HCT116 (cell line): ENCODE measurements at regions not wholly inside any gene's neighbourhood (a gene's known extent, or its start where the extent isn't known, plus 50 kb on each side); places are given as distances from the start of the nearest gene placed in this dataset.

Experiments
- ATAC-seq: fragments of 200-7000 bp; cut with Tn5 transposase; 2 replicates; pipeline ENCODE4 v1.9.1; 2020; ENCODE audit warnings: mild to moderate bottlenecking, moderate library complexity
- BruUV-seq: library from RNA; stranded (reverse); fragments of 400-500 nt; replicated peaks from 2 replicates; lab custom pipeline; 2021; lab: Mats Ljungman, UMichigan
- CTCF ChIA-PET: fragments of 300-600 bp; sonication (Branson Sonifier 250); formaldehyde crosslinking; loops from one replicate; lab custom pipeline; 2021; ENCODE audit warnings: antibody characterized with exemption; lab: Charles Lee
- POLR2A ChIA-PET: fragments of 300-600, 350-600 bp; sonication (Branson Sonifier 250); formaldehyde crosslinking; loops from one replicate; lab custom pipeline; 2021; ENCODE audit warnings: antibody characterized with exemption; lab: Charles Lee
- RAD21 ChIA-PET, 2 experiments: fragments of 300-600 bp; sonication (Branson Sonifier 250); formaldehyde crosslinking; loops; one replicate each; lab custom pipeline; 2023; ENCODE audit warnings: low total read pairs in 2 of 2; ENCODE audit not compliant: uncharacterized antibody in 2 of 2, unreplicated experiment in 2 of 2, low non-redundant PET in 1 of 2; lab: Charles Lee
- DNase-seq: peaks from one replicate; pipeline ENCODE4 v3.0.0-alpha.2; 2010; ENCODE audit warnings: low read depth, low spot score
- H2AFZ ChIP-seq: fragments of 200-600 bp; shearing (Covaris generic), sonication (generic); 2 replicates; pipeline ENCODE4 v1.6.1; 2017; ENCODE audit warnings: low read depth, mixed run types, mixed read lengths, antibody characterized with exemption, low read length; ENCODE audit not compliant: poor library complexity, severe bottlenecking
- H3K27ac ChIP-seq: 2 replicates; pipeline ENCODE4 v1.5.1; 2012; ENCODE audit warnings: low read depth, low read length
- H3K27me3 ChIP-seq: fragments of 200-600 bp; sonication (generic); 2 replicates; pipeline ENCODE4 v1.6.1; 2016; ENCODE audit warnings: mixed run types, low read length, mixed read lengths; ENCODE audit not compliant: insufficient read depth
- H3K36me3 ChIP-seq, 2 experiments: fragments of 200-500 bp in 1 of 2; fragments of 200-600 bp in 1 of 2; sonication (Bioruptor generic) in 1 of 2; sonication (generic) in 1 of 2; 2 replicates each; pipeline versions ENCODE4 v1.5.1 to v1.6.1; 2014 to 2016; ENCODE audit warnings: low read length in 2 of 2, inconsistent platforms in 1 of 2, mixed read lengths in 1 of 2, mixed run types in 1 of 2; ENCODE audit not compliant: insufficient read depth in 2 of 2, control insufficient read depth in 1 of 2
- H3K4me1 ChIP-seq, 2 experiments: fragments of 200-600 bp in 1 of 2; sonication (generic) in 1 of 2; 2 replicates each; pipeline versions ENCODE4 v1.5.1 to v1.6.1; 2012 to 2017; ENCODE audit warnings: low read length in 2 of 2, inconsistent platforms in 1 of 2, mild to moderate bottlenecking in 1 of 2, mixed read lengths in 1 of 2, mixed run types in 1 of 2, moderate library complexity in 1 of 2; ENCODE audit not compliant: insufficient read depth in 2 of 2, control insufficient read depth in 1 of 2
- H3K4me2 ChIP-seq: fragments of 200-600 bp; sonication (generic); 2 replicates; pipeline ENCODE4 v1.6.1; 2017; ENCODE audit warnings: mixed run types, low read length, mixed read lengths
- H3K4me3 ChIP-seq, 2 experiments: fragments of 200-600 bp in 1 of 2; sonication (generic) in 1 of 2; replicated peaks in 1 of 2; 2 replicates each; pipeline ENCODE4 v1.5.1; 2011 to 2016; ENCODE audit warnings: low read length in 2 of 2, control low read depth in 1 of 2, low read depth in 1 of 2, mild to moderate bottlenecking in 1 of 2, mixed read lengths in 1 of 2, mixed run types in 1 of 2
- H3K79me2 ChIP-seq: fragments of 200-600 bp; sonication (generic); 2 replicates; pipeline ENCODE4 v1.6.1; 2017; ENCODE audit warnings: mild to moderate bottlenecking, mixed run types, low read length, moderate library complexity, mixed read lengths; ENCODE audit not compliant: insufficient read depth
- H3K9ac ChIP-seq: fragments of 200-600 bp; sonication (generic); 2 replicates; pipeline ENCODE4 v1.6.1; 2016; ENCODE audit warnings: low read length, mixed read lengths
- H3K9me2 ChIP-seq: fragments of 200-600 bp; sonication (generic), shearing (Covaris generic); 2 replicates; pipeline ENCODE4 v1.6.1; 2017; ENCODE audit warnings: mixed run types, mild to moderate bottlenecking, moderate library complexity; ENCODE audit not compliant: insufficient read depth
- H3K9me3 ChIP-seq, 2 experiments: fragments of 200-500 bp in 1 of 2; fragments of 200-600 bp in 1 of 2; sonication (Bioruptor generic) in 1 of 2; sonication (generic) in 1 of 2; 2 replicates each; pipeline ENCODE4 v1.6.1; 2014 to 2017; ENCODE audit warnings: low read length in 2 of 2, mixed read lengths in 2 of 2, inconsistent platforms in 1 of 2, low read depth in 1 of 2, mild to moderate bottlenecking in 1 of 2, mixed run types in 1 of 2, moderate library complexity in 1 of 2; ENCODE audit not compliant: control insufficient read depth in 1 of 2, insufficient read depth in 1 of 2
- H4K20me1 ChIP-seq: fragments of 200-600 bp; sonication (generic), shearing (Covaris generic); 2 replicates; pipeline ENCODE4 v1.6.1; 2017; ENCODE audit warnings: mixed run types, mild to moderate bottlenecking, moderate library complexity; ENCODE audit not compliant: insufficient read depth
- CBX3 ChIP-seq: IDR thresholded peaks from 2 replicates; pipeline ENCODE4 v1.6.1; 2012; ENCODE audit warnings: low read depth
- CEBPB ChIP-seq: IDR thresholded peaks from 2 replicates; pipeline ENCODE4 v1.6.1; 2012; ENCODE audit warnings: low read depth
- EGR1 ChIP-seq: IDR thresholded peaks from 2 replicates; pipeline ENCODE4 v1.6.1; 2012; ENCODE audit warnings: low read depth
- ELF1 ChIP-seq: IDR thresholded peaks from 2 replicates; pipeline ENCODE4 v1.6.1; 2012; ENCODE audit warnings: low read depth, borderline replicate concordance
- EZH2 ChIP-seq: fragments of 200-600 bp; sonication (generic); IDR thresholded peaks from 2 replicates; pipeline ENCODE4 v1.6.1; 2017; ENCODE audit warnings: antibody characterized with exemption, mixed run types
- EZH2phosphoT487 ChIP-seq: fragments of 200-600 bp; IDR thresholded peaks from 2 replicates; pipeline ENCODE4 v1.6.1; 2018; ENCODE audit warnings: antibody characterized with exemption, borderline replicate concordance
- JUND ChIP-seq: IDR thresholded peaks from 2 replicates; pipeline ENCODE4 v1.6.1; 2012
- RAD21 ChIP-seq: IDR thresholded peaks from 2 replicates; pipeline ENCODE4 v1.6.1; 2012; ENCODE audit warnings: low read depth, mild to moderate bottlenecking
- YY1 ChIP-seq: IDR thresholded peaks from 2 replicates; pipeline ENCODE4 v1.6.1; 2011; ENCODE audit warnings: low read length, low read depth, moderate library complexity, mild to moderate bottlenecking; ENCODE audit not compliant: insufficient replicate concordance; ENCODE audit errors: extremely low read depth
- ZFX ChIP-seq: fragments of 450-650 bp; IDR thresholded peaks from 2 replicates; pipeline ENCODE4 v1.6.1; 2017
- ZNF274 ChIP-seq: fragments of 200-500 bp; sonication (Bioruptor generic); IDR thresholded peaks from 2 replicates; pipeline ENCODE4 v1.6.1; 2014; ENCODE audit warnings: mild to moderate bottlenecking, low read depth, low read length, inconsistent platforms
- intact Hi-C: fragments of 100-400 bp; cut with micrococcal nuclease; formaldehyde crosslinking; loops from 2 replicates; pipeline ENCODE4 v1.10.0; 2022
- TF ChIP-seq, protein P1 (sequence below): IDR thresholded peaks from 2 replicates; pipeline ENCODE4 v1.6.1; 2012; ENCODE audit warnings: low read depth
- TF ChIP-seq, protein P2 (sequence below): IDR thresholded peaks from 2 replicates; pipeline ENCODE4 v1.6.1; 2011; ENCODE audit warnings: mild to moderate bottlenecking, low read length, moderate library complexity; ENCODE audit not compliant: insufficient replicate concordance; ENCODE audit errors: extremely low read depth
- TF ChIP-seq, protein P3 (sequence below): IDR thresholded peaks from 2 replicates; pipeline ENCODE4 v1.6.1; 2012

DNA sequence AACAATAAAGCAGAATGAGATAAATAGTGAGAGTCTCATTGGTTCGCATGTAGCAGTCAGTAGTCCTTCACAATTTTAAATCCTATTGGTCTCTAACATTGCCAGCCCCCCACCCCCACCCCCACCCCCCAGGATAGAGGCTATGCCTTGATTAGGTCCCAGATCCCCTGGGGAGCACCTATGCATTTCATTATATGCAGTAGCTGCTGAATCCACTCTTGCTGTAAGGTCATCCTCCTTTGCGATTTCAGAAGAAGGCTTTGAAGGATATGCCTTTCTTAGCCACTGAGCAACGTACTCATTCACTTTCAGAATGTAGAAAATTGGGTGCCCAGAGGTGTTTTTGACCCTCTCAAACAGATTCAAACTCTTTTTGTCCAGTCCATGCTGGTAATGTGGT lies 382.8 kb upstream of the GALNT5 start:
- intact Hi-C loops, result no loop called here
- H3K27me3 ChIP-seq, result no peaks in the 10 kb centered on the region
- ATAC-seq (no peak), DNase-seq (no peak)
- no peaks in the 10 kb centered on the region for H3K79me2 ChIP-seq
- H2AFZ ChIP-seq, result no peak overlapping the region
- no peak overlapping the region for H3K27ac ChIP-seq
- no peak overlapping the region for H3K4me2 ChIP-seq
- ChIA-PET POLR2A (no interaction called here), RAD21 (no interaction called here), CTCF (no interaction called here)
- no TSS peak for BruUV-seq
- no peaks in the 10 kb centered on the region for H3K36me3 ChIP-seq
- no peaks in the 10 kb centered on the region for H3K9me2 ChIP-seq
- H3K9ac ChIP-seq, result no peak overlapping the region
- H3K9me3 ChIP-seq, result no peaks in the 10 kb centered on the region
- TF ChIP-seq, protein P1, sequence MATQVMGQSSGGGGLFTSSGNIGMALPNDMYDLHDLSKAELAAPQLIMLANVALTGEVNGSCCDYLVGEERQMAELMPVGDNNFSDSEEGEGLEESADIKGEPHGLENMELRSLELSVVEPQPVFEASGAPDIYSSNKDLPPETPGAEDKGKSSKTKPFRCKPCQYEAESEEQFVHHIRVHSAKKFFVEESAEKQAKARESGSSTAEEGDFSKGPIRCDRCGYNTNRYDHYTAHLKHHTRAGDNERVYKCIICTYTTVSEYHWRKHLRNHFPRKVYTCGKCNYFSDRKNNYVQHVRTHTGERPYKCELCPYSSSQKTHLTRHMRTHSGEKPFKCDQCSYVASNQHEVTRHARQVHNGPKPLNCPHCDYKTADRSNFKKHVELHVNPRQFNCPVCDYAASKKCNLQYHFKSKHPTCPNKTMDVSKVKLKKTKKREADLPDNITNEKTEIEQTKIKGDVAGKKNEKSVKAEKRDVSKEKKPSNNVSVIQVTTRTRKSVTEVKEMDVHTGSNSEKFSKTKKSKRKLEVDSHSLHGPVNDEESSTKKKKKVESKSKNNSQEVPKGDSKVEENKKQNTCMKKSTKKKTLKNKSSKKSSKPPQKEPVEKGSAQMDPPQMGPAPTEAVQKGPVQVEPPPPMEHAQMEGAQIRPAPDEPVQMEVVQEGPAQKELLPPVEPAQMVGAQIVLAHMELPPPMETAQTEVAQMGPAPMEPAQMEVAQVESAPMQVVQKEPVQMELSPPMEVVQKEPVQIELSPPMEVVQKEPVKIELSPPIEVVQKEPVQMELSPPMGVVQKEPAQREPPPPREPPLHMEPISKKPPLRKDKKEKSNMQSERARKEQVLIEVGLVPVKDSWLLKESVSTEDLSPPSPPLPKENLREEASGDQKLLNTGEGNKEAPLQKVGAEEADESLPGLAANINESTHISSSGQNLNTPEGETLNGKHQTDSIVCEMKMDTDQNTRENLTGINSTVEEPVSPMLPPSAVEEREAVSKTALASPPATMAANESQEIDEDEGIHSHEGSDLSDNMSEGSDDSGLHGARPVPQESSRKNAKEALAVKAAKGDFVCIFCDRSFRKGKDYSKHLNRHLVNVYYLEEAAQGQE, result no peak
- TF ChIP-seq, protein P2, sequence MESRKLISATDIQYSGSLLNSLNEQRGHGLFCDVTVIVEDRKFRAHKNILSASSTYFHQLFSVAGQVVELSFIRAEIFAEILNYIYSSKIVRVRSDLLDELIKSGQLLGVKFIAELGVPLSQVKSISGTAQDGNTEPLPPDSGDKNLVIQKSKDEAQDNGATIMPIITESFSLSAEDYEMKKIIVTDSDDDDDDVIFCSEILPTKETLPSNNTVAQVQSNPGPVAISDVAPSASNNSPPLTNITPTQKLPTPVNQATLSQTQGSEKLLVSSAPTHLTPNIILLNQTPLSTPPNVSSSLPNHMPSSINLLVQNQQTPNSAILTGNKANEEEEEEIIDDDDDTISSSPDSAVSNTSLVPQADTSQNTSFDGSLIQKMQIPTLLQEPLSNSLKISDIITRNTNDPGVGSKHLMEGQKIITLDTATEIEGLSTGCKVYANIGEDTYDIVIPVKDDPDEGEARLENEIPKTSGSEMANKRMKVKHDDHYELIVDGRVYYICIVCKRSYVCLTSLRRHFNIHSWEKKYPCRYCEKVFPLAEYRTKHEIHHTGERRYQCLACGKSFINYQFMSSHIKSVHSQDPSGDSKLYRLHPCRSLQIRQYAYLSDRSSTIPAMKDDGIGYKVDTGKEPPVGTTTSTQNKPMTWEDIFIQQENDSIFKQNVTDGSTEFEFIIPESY, result no peak
- no peak for TF ChIP-seq CEBPB
- TF ChIP-seq ZNF274, result no peak
- no peak for TF ChIP-seq ZFX
- no peak for TF ChIP-seq CBX3
- no peak for TF ChIP-seq ELF1
- no peak for TF ChIP-seq YY1
- TF ChIP-seq EZH2, result no peak
- no peak for TF ChIP-seq EGR1
- TF ChIP-seq RAD21, result no peak
- no peak for TF ChIP-seq JUND
- TF ChIP-seq, protein P3, sequence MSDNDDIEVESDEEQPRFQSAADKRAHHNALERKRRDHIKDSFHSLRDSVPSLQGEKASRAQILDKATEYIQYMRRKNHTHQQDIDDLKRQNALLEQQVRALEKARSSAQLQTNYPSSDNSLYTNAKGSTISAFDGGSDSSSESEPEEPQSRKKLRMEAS, result no peak
- no peak for TF ChIP-seq EZH2phosphoT487
- H3K4me3 ChIP-seq, result no peak overlapping the region
- no peaks in the 10 kb centered on the region for H4K20me1 ChIP-seq
- no peaks in the 10 kb centered on the region for H3K4me1 ChIP-seq
